ENCODE measurements at regions not wholly inside any gene's neighbourhood (a gene's known extent, or its start where the extent isn't known, plus 50 kb on each side); places are given as distances from the start of the nearest gene placed in this dataset.

GRCh38 chr6:105493736-105494135 is 90.9 kb upstream of the PREP start:
- no peak overlapping the region for H3K9ac ChIP-seq (ENCODE audit: low read depth, low read length)
- no peak overlapping the region for H3K4me3 ChIP-seq (ENCODE audit: low read length)
- no peak overlapping the region for H3K27ac ChIP-seq (ENCODE audit: low read length)
- H3K9me3 ChIP-seq (ENCODE audit: insufficient read depth, low read depth, low read length): no peaks in the 10 kb centered on the region
- H3K4me1 ChIP-seq (ENCODE audit: insufficient read depth, low read length): peaks cover 18% of the 10 kb centered on the region; the same call in 1 of the 2 replicates
- H3K36me3 ChIP-seq (ENCODE audit: insufficient read depth, low read depth, low read length): no peaks in the 10 kb centered on the region
- H3K27me3 ChIP-seq (ENCODE audit: insufficient read depth, low read length): no peaks in the 10 kb centered on the region

- Histone ChIP-seq H3K4me3 (ENCODE audit: low read length) (no peak overlapping the region), H3K27ac (ENCODE audit: low read length) (no peak overlapping the region), H3K9ac (ENCODE audit: low read depth, low read length) (no peak overlapping the region), H3K9me3 (ENCODE audit: insufficient read depth, low read depth, low read length) (no peaks in the 10 kb centered on the region), H3K4me1 (ENCODE audit: insufficient read depth, low read length) (peaks cover 22% of the 10 kb centered on the region; the same call in 1 of the 2 replicates), H3K36me3 (ENCODE audit: insufficient read depth, low read depth, low read length) (no peaks in the 10 kb centered on the region), H3K27me3 (ENCODE audit: insufficient read depth, low read length) (no peaks in the 10 kb centered on the region)
Measured at GRCh38 chr6:105492706-105493673, 90.1 kb upstream of the PREP start.

- Histone ChIP-seq H3K27me3 (ENCODE audit: insufficient read depth, low read length) (no peaks in the 10 kb centered on the region), H3K9ac (ENCODE audit: low read depth, low read length) (no peak overlapping the region), H3K27ac (ENCODE audit: low read length) (no peak overlapping the region), H3K4me1 (ENCODE audit: insufficient read depth, low read length) (peaks cover 18% of the 10 kb centered on the region; the same call in 1 of the 2 replicates), H3K4me3 (ENCODE audit: low read length) (peak overlapping the region; percentile 33; the same call in 1 of the 2 replicates), H3K9me3 (ENCODE audit: insufficient read depth, low read depth, low read length) (no peaks in the 10 kb centered on the region), H3K36me3 (ENCODE audit: insufficient read depth, low read depth, low read length) (no peaks in the 10 kb centered on the region)
Measured at GRCh38 chr6:105489216-105489530, 86.3 kb upstream of the PREP start.

GRCh38 chr6:105488516-105489215 is 85.8 kb upstream of the PREP start:
- Histone ChIP-seq H3K36me3 (ENCODE audit: insufficient read depth, low read depth, low read length) (no peaks in the 10 kb centered on the region), H3K27me3 (ENCODE audit: insufficient read depth, low read length) (no peaks in the 10 kb centered on the region), H3K4me1 (ENCODE audit: insufficient read depth, low read length) (peaks cover 18% of the 10 kb centered on the region; the same call in 1 of the 2 replicates), H3K9ac (ENCODE audit: low read depth, low read length) (no peak overlapping the region), H3K27ac (ENCODE audit: low read length) (no peak overlapping the region), H3K4me3 (ENCODE audit: low read length) (peak overlapping the region; percentile 33; the same call in 1 of the 2 replicates), H3K9me3 (ENCODE audit: insufficient read depth, low read depth, low read length) (no peaks in the 10 kb centered on the region)

GRCh38 chr6:105487040-105487790 is 84.3 kb upstream of the PREP start:
- peaks cover 11% of the 10 kb centered on the region; the same call in 1 of the 2 replicates for H3K4me1 ChIP-seq (ENCODE audit: insufficient read depth, low read length)
- no peaks in the 10 kb centered on the region for H3K27me3 ChIP-seq (ENCODE audit: insufficient read depth, low read length)
- no peak overlapping the region for H3K4me3 ChIP-seq (ENCODE audit: low read length)
- H3K36me3 ChIP-seq (ENCODE audit: insufficient read depth, low read depth, low read length): no peaks in the 10 kb centered on the region
- no peaks in the 10 kb centered on the region for H3K9me3 ChIP-seq (ENCODE audit: insufficient read depth, low read depth, low read length)
- H3K9ac ChIP-seq (ENCODE audit: low read depth, low read length): no peak overlapping the region
- H3K27ac ChIP-seq (ENCODE audit: low read length): no peak overlapping the region

GRCh38 chr6:105485456-105485855 is 82.6 kb upstream of the PREP start:
- H3K9ac ChIP-seq (ENCODE audit: low read depth, low read length): no peak overlapping the region

GRCh38 chr6:105484238-105485161 is 81.6 kb upstream of the PREP start:
- Histone ChIP-seq H3K4me3 (ENCODE audit: low read length) (no peak overlapping the region), H3K27me3 (ENCODE audit: insufficient read depth, low read length) (no peaks in the 10 kb centered on the region), H3K9me3 (ENCODE audit: insufficient read depth, low read depth, low read length) (no peaks in the 10 kb centered on the region), H3K4me1 (ENCODE audit: insufficient read depth, low read length) (peaks cover 11% of the 10 kb centered on the region; the same call in 1 of the 2 replicates), H3K36me3 (ENCODE audit: insufficient read depth, low read depth, low read length) (no peaks in the 10 kb centered on the region), H3K27ac (ENCODE audit: low read length) (no peak overlapping the region), H3K9ac (ENCODE audit: low read depth, low read length) (no peak overlapping the region)

More at GRCh38 chr6:105485456-105485855, 82.6 kb upstream of the PREP start:
- H3K36me3 ChIP-seq (ENCODE audit: insufficient read depth, low read depth, low read length): no peaks in the 10 kb centered on the region
- no peak overlapping the region for H3K4me3 ChIP-seq (ENCODE audit: low read length)
- no peaks in the 10 kb centered on the region for H3K9me3 ChIP-seq (ENCODE audit: insufficient read depth, low read depth, low read length)
- H3K27ac ChIP-seq (ENCODE audit: low read length): no peak overlapping the region
- H3K27me3 ChIP-seq (ENCODE audit: insufficient read depth, low read length): no peaks in the 10 kb centered on the region
- peaks cover 11% of the 10 kb centered on the region; the same call in 1 of the 2 replicates for H3K4me1 ChIP-seq (ENCODE audit: insufficient read depth, low read length)

- H3K4me1 ChIP-seq (ENCODE audit: insufficient read depth, low read length): peaks cover 5% of the 10 kb centered on the region; the same call in 1 of the 2 replicates
- H3K9ac ChIP-seq (ENCODE audit: low read depth, low read length): no peak overlapping the region
- no peak overlapping the region for H3K27ac ChIP-seq (ENCODE audit: low read length)
- no peaks in the 10 kb centered on the region for H3K27me3 ChIP-seq (ENCODE audit: insufficient read depth, low read length)
- H3K36me3 ChIP-seq (ENCODE audit: insufficient read depth, low read depth, low read length): no peaks in the 10 kb centered on the region
- no peak overlapping the region for H3K4me3 ChIP-seq (ENCODE audit: low read length)
- no peaks in the 10 kb centered on the region for H3K9me3 ChIP-seq (ENCODE audit: insufficient read depth, low read depth, low read length)
Measured at GRCh38 chr6:105483492-105483891, 80.6 kb upstream of the PREP start.

- no peaks in the 10 kb centered on the region for H3K36me3 ChIP-seq (ENCODE audit: insufficient read depth, low read depth, low read length)
- no peak overlapping the region for H3K27ac ChIP-seq (ENCODE audit: low read length)
- H3K4me3 ChIP-seq (ENCODE audit: low read length): no peak overlapping the region
- no peaks in the 10 kb centered on the region for H3K27me3 ChIP-seq (ENCODE audit: insufficient read depth, low read length)
- no peak overlapping the region for H3K9ac ChIP-seq (ENCODE audit: low read depth, low read length)
- peaks cover 2% of the 10 kb centered on the region; the same call in 1 of the 2 replicates for H3K4me1 ChIP-seq (ENCODE audit: insufficient read depth, low read length)
- H3K9me3 ChIP-seq (ENCODE audit: insufficient read depth, low read depth, low read length): no peaks in the 10 kb centered on the region
Measured at GRCh38 chr6:105482921-105483320, 80.0 kb upstream of the PREP start.

GRCh38 chr6:105482227-105482844 is 79.5 kb upstream of the PREP start:
- H3K36me3 ChIP-seq (ENCODE audit: insufficient read depth, low read depth, low read length): no peaks in the 10 kb centered on the region
- peaks cover 2% of the 10 kb centered on the region; the same call in 1 of the 2 replicates for H3K4me1 ChIP-seq (ENCODE audit: insufficient read depth, low read length)
- no peaks in the 10 kb centered on the region for H3K9me3 ChIP-seq (ENCODE audit: insufficient read depth, low read depth, low read length)
- no peak overlapping the region for H3K4me3 ChIP-seq (ENCODE audit: low read length)
- no peak overlapping the region for H3K27ac ChIP-seq (ENCODE audit: low read length)
- no peak overlapping the region for H3K9ac ChIP-seq (ENCODE audit: low read depth, low read length)
- H3K27me3 ChIP-seq (ENCODE audit: insufficient read depth, low read length): no peaks in the 10 kb centered on the region
